GM12878 (cell line): ENCODE measurements at regions not wholly inside any gene's neighbourhood (a gene's known extent, or its start where the extent isn't known, plus 50 kb on each side); places are given as distances from the start of the nearest gene placed in this dataset.

Experiments used
- ATAC-seq: fragments of 200-7000 bp; cut with Tn5 transposase; 3 replicates; pipeline ENCODE4 v1.9.1; 2020; ENCODE audit warnings: mild to moderate bottlenecking, moderate library complexity
- BruUV-seq: library from RNA; stranded (reverse); fragments of 400-500 nt; replicated peaks from 2 replicates; lab custom pipeline; 2021; lab: Mats Ljungman, UMichigan
- CTCF ChIA-PET: fragments of 300-600 bp; sonication (Branson Sonifier 250); formaldehyde crosslinking; extraction: SDS; loops from one replicate; lab custom pipeline; 2021; ENCODE audit warnings: inconsistent platforms; lab: Yijun Ruan, JAX
- POLR2A ChIA-PET: fragments of 350-600 bp; formaldehyde crosslinking; extraction: SDS; loops from one replicate; lab custom pipeline; 2021; ENCODE audit warnings: inconsistent platforms; lab: Charles Lee
- RAD21 ChIA-PET: fragments of 300-600 bp; sonication (Branson Sonifier 250); formaldehyde crosslinking; loops from one replicate; lab custom pipeline; 2023; ENCODE audit warnings: antibody characterized with exemption; ENCODE audit not compliant: unreplicated experiment; lab: Charles Lee
- SMC1A ChIA-PET: fragments of 300-600 bp; sonication (Branson Sonifier 250); formaldehyde crosslinking; loops from one replicate; lab custom pipeline; 2023; ENCODE audit not compliant: unreplicated experiment, uncharacterized antibody; lab: Charles Lee
- DNase-seq: peaks from one replicate; pipeline ENCODE4 v3.0.0-alpha.2; 2011; ENCODE audit warnings: low read depth, low spot score
- FAIRE-seq: peaks from 3 replicates; lab custom pipeline; 2011; peaks lifted over from hg19 to GRCh38; lab: Jason Lieb, UNC
- H2AFZ ChIP-seq: 2 replicates; pipeline ENCODE4 v1.6.0; 2011; ENCODE audit warnings: low read depth, low read length, control low read depth; ENCODE audit not compliant: control insufficient read depth
- H3K27ac ChIP-seq: 2 replicates; pipeline ENCODE4 v1.5.1; 2011; ENCODE audit warnings: control low read depth; ENCODE audit not compliant: control insufficient read depth, insufficient read depth
- H3K27me3 ChIP-seq, 2 experiments: replicated peaks in 1 of 2; 2 replicates each; pipeline versions ENCODE4 v1.6.0 to v1.6.1; 2011; ENCODE audit warnings: low read length in 1 of 2; ENCODE audit not compliant: control insufficient read depth in 2 of 2, insufficient read depth in 2 of 2
- H3K36me3 ChIP-seq, 2 experiments: 2 replicates each; pipeline ENCODE4 v1.5.1; 2011; ENCODE audit warnings: low read length in 1 of 2; ENCODE audit not compliant: control insufficient read depth in 2 of 2, insufficient read depth in 2 of 2
- H3K4me1 ChIP-seq: 2 replicates; pipeline ENCODE4 v1.6.1; 2011; ENCODE audit warnings: mild to moderate bottlenecking, low read length, moderate library complexity, mixed read lengths; ENCODE audit not compliant: control insufficient read depth, insufficient read depth
- H3K4me2 ChIP-seq: 2 replicates; pipeline ENCODE4 v1.6.0; 2011; ENCODE audit warnings: control low read depth; ENCODE audit not compliant: control insufficient read depth, insufficient read depth
- H3K4me3 ChIP-seq: fragments of 200-600 bp; sonication (generic); 2 replicates; pipeline ENCODE4 v1.5.1; 2016
- H3K79me2 ChIP-seq: 2 replicates; pipeline ENCODE4 v1.6.0; 2011; ENCODE audit warnings: low read length; ENCODE audit not compliant: control insufficient read depth, insufficient read depth
- H3K9ac ChIP-seq: 2 replicates; pipeline ENCODE4 v1.8.0; 2011; ENCODE audit warnings: low read length, control low read depth, mixed read lengths; ENCODE audit not compliant: control insufficient read depth, insufficient read depth
- H3K9me3 ChIP-seq: replicated peaks from 3 replicates; pipeline ENCODE4 v1.5.1; 2011; ENCODE audit warnings: mild to moderate bottlenecking, low read length; ENCODE audit not compliant: control insufficient read depth, insufficient read depth
- H4K20me1 ChIP-seq: 2 replicates; pipeline ENCODE4 v1.6.0; 2011; ENCODE audit not compliant: control insufficient read depth, insufficient read depth
- CEBPB ChIP-seq, 2 experiments: fragments of 150-350 bp in 1 of 2; IDR thresholded peaks; 2 replicates each; pipeline ENCODE4 v1.6.1; 2012 to 2014; ENCODE audit warnings: low read depth in 2 of 2, low read length in 2 of 2, borderline replicate concordance in 1 of 2, inconsistent platforms in 1 of 2
- CHD1 ChIP-seq: IDR thresholded peaks from 2 replicates; pipeline ENCODE4 v1.6.1; 2012; ENCODE audit warnings: low read depth, low read length, improper control_type of control experiment
- DPF2 ChIP-seq: fragments of 450-650 bp; IDR thresholded peaks from 2 replicates; pipeline ENCODE4 v1.6.1; 2017; ENCODE audit warnings: mild to moderate bottlenecking
- GABPA ChIP-seq: IDR thresholded peaks from 2 replicates; pipeline ENCODE4 v1.6.1; 2014; ENCODE audit warnings: antibody characterized with exemption, low read depth, mild to moderate bottlenecking, inconsistent platforms
- KAT2A ChIP-seq: conservative IDR thresholded peaks from 2 replicates; pipeline ENCODE4 v1.6.1; 2011; ENCODE audit warnings: low read depth, low read length; ENCODE audit not compliant: control insufficient read depth
- NRF1 ChIP-seq: conservative IDR thresholded peaks from 2 replicates; pipeline ENCODE4 v1.6.1; 2011; ENCODE audit warnings: mild to moderate bottlenecking, low read depth, low read length, improper control_type of control experiment
- PML ChIP-seq: IDR thresholded peaks from 2 replicates; pipeline ENCODE4 v1.6.1; 2012; ENCODE audit warnings: low read length, inconsistent platforms
- SREBF1 ChIP-seq: IDR thresholded peaks from 2 replicates; pipeline ENCODE4 v1.6.1; 2012; ENCODE audit warnings: mild to moderate bottlenecking, low read length
- ZNF217 ChIP-seq: fragments of 450-650 bp; IDR thresholded peaks from 2 replicates; pipeline ENCODE4 v1.6.1; 2017; ENCODE audit warnings: antibody characterized with exemption, mild to moderate bottlenecking
- ZNF384 ChIP-seq: IDR thresholded peaks from 2 replicates; pipeline ENCODE4 v1.6.1; 2012; ENCODE audit warnings: low read depth, mild to moderate bottlenecking, low read length, improper control_type of control experiment, borderline replicate concordance
- in situ Hi-C: fragments of 300-500 bp; cut with MboI; formaldehyde crosslinking; loops from 9 replicates; pipeline ENCODE4 v1.14.3; 2018; ENCODE audit warnings: mixed read lengths
- intact Hi-C: fragments of 100-400 bp; cut with micrococcal nuclease; formaldehyde crosslinking; loops from one replicate; pipeline ENCODE4 v1.14.2; 2022; ENCODE audit not compliant: unreplicated experiment
- TF ChIP-seq, protein P1 (sequence below): fragments of 150-350 bp; IDR thresholded peaks from 2 replicates; pipeline ENCODE4 v1.6.1; 2016; ENCODE audit warnings: low read depth, low read length
- TF ChIP-seq, protein P2 (sequence below): fragments of 450-650 bp; IDR thresholded peaks from 2 replicates; pipeline ENCODE4 v1.6.1; 2016; ENCODE audit warnings: mild to moderate bottlenecking
- TF ChIP-seq, protein P3 (sequence below): IDR thresholded peaks from 2 replicates; pipeline ENCODE4 v1.6.1; 2012; ENCODE audit warnings: low read depth, low read length, improper control_type of control experiment
- TF ChIP-seq, protein P4 (sequence below): fragments of 450-650 bp; IDR thresholded peaks from 2 replicates; pipeline ENCODE4 v1.6.1; 2017; ENCODE audit warnings: antibody characterized with exemption, mild to moderate bottlenecking, moderate library complexity
- TF ChIP-seq, protein P5 (sequence below): fragments of 150-350 bp; IDR thresholded peaks from 2 replicates; pipeline ENCODE4 v1.6.1; 2014; ENCODE audit warnings: mild to moderate bottlenecking, low read depth, low read length

DNA sequence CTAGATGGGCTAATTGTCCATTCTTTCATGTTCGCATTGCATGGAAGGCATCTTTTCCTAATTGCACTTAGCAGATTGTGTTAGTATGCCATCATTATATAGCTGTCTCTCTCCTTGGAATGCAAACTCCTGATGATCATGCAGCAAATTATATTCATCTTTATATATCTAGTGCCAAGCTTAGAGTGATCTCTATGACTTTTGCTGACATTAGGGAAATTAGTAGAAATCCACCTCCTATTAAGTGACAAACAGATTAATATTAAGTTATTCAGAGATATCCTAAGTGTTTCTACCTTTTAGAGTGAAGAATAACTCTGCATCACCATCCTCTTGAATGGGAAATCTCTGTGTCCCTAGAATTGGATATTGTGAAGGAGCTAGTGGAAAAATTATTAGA, 185.6 kb downstream of the FOXG1 start (continued):
- TF ChIP-seq, protein P1, sequence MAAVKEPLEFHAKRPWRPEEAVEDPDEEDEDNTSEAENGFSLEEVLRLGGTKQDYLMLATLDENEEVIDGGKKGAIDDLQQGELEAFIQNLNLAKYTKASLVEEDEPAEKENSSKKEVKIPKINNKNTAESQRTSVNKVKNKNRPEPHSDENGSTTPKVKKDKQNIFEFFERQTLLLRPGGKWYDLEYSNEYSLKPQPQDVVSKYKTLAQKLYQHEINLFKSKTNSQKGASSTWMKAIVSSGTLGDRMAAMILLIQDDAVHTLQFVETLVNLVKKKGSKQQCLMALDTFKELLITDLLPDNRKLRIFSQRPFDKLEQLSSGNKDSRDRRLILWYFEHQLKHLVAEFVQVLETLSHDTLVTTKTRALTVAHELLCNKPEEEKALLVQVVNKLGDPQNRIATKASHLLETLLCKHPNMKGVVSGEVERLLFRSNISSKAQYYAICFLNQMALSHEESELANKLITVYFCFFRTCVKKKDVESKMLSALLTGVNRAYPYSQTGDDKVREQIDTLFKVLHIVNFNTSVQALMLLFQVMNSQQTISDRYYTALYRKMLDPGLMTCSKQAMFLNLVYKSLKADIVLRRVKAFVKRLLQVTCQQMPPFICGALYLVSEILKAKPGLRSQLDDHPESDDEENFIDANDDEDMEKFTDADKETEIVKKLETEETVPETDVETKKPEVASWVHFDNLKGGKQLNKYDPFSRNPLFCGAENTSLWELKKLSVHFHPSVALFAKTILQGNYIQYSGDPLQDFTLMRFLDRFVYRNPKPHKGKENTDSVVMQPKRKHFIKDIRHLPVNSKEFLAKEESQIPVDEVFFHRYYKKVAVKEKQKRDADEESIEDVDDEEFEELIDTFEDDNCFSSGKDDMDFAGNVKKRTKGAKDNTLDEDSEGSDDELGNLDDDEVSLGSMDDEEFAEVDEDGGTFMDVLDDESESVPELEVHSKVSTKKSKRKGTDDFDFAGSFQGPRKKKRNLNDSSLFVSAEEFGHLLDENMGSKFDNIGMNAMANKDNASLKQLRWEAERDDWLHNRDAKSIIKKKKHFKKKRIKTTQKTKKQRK: no peak
- no peak for TF ChIP-seq KAT2A

DNA sequence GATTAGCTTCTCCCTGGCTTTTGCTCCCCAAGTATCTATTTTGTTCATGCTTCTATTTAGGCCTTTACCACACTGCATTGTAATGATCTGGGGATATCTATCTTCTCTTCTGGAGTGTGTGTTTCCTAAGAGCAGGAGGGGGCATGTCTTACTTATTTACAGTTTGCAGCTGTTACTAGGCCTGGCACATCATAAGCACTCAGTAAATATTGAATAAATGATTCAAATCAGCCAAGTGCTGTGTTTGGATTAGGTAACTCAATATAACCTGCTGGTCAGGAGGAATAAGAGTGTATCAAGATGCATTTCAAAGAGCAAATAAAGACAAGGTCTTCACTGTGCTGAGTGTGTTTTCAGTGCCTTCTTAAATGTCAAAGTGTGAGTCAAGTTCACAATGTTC, 186.1 kb downstream of the FOXG1 start:
- Histone ChIP-seq H3K27me3 (no peaks in the 10 kb centered on the region), H4K20me1 (no peaks in the 10 kb centered on the region), H3K36me3 (no peaks in the 10 kb centered on the region), H3K9me3 (no peaks in the 10 kb centered on the region; the same call in 2 of the 3 replicates), H3K4me2 (no peak overlapping the region), H3K4me1 (no peaks in the 10 kb centered on the region), H3K4me3 (no peak overlapping the region), H3K79me2 (no peaks in the 10 kb centered on the region), H2AFZ (no peak overlapping the region), H3K9ac (no peak overlapping the region), H3K27ac (no peak overlapping the region)
- ChIA-PET SMC1A (no interaction called here), RAD21 (no interaction called here), CTCF (no interaction called here), POLR2A (no interaction called here)
- FAIRE-seq (no peak), ATAC-seq (no peak), DNase-seq (no peak)
- intact Hi-C loops: no loop called here
- no TSS peak for BruUV-seq
- in situ Hi-C loops: no loop called here
- TF ChIP-seq ZNF217 (no peak), GABPA (no peak), ZNF384 (no peak), PML (no peak), SREBF1 (no peak), NRF1 (no peak), CEBPB (IDR thresholded peaks at IDR 0.05; ENCODE audit: borderline replicate concordance in 1 of 2, low read depth in 2 of 2, low read length in 2 of 2) (no peak), DPF2 (no peak), CHD1 (no peak)
- TF ChIP-seq, protein P2, sequence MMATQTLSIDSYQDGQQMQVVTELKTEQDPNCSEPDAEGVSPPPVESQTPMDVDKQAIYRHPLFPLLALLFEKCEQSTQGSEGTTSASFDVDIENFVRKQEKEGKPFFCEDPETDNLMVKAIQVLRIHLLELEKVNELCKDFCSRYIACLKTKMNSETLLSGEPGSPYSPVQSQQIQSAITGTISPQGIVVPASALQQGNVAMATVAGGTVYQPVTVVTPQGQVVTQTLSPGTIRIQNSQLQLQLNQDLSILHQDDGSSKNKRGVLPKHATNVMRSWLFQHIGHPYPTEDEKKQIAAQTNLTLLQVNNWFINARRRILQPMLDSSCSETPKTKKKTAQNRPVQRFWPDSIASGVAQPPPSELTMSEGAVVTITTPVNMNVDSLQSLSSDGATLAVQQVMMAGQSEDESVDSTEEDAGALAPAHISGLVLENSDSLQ: no peak
- TF ChIP-seq, protein P3, sequence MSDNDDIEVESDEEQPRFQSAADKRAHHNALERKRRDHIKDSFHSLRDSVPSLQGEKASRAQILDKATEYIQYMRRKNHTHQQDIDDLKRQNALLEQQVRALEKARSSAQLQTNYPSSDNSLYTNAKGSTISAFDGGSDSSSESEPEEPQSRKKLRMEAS: no peak
- TF ChIP-seq, protein P4, sequence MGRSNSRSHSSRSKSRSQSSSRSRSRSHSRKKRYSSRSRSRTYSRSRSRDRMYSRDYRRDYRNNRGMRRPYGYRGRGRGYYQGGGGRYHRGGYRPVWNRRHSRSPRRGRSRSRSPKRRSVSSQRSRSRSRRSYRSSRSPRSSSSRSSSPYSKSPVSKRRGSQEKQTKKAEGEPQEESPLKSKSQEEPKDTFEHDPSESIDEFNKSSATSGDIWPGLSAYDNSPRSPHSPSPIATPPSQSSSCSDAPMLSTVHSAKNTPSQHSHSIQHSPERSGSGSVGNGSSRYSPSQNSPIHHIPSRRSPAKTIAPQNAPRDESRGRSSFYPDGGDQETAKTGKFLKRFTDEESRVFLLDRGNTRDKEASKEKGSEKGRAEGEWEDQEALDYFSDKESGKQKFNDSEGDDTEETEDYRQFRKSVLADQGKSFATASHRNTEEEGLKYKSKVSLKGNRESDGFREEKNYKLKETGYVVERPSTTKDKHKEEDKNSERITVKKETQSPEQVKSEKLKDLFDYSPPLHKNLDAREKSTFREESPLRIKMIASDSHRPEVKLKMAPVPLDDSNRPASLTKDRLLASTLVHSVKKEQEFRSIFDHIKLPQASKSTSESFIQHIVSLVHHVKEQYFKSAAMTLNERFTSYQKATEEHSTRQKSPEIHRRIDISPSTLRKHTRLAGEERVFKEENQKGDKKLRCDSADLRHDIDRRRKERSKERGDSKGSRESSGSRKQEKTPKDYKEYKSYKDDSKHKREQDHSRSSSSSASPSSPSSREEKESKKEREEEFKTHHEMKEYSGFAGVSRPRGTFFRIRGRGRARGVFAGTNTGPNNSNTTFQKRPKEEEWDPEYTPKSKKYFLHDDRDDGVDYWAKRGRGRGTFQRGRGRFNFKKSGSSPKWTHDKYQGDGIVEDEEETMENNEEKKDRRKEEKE: no peak
- TF ChIP-seq, protein P5, sequence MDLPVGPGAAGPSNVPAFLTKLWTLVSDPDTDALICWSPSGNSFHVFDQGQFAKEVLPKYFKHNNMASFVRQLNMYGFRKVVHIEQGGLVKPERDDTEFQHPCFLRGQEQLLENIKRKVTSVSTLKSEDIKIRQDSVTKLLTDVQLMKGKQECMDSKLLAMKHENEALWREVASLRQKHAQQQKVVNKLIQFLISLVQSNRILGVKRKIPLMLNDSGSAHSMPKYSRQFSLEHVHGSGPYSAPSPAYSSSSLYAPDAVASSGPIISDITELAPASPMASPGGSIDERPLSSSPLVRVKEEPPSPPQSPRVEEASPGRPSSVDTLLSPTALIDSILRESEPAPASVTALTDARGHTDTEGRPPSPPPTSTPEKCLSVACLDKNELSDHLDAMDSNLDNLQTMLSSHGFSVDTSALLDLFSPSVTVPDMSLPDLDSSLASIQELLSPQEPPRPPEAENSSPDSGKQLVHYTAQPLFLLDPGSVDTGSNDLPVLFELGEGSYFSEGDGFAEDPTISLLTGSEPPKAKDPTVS: no peak
